ENCODE measurements at regions not wholly inside any gene's neighbourhood (a gene's known extent, or its start where the extent isn't known, plus 50 kb on each side); places are given as distances from the start of the nearest gene placed in this dataset.

- TF ChIP-seq, protein P1, sequence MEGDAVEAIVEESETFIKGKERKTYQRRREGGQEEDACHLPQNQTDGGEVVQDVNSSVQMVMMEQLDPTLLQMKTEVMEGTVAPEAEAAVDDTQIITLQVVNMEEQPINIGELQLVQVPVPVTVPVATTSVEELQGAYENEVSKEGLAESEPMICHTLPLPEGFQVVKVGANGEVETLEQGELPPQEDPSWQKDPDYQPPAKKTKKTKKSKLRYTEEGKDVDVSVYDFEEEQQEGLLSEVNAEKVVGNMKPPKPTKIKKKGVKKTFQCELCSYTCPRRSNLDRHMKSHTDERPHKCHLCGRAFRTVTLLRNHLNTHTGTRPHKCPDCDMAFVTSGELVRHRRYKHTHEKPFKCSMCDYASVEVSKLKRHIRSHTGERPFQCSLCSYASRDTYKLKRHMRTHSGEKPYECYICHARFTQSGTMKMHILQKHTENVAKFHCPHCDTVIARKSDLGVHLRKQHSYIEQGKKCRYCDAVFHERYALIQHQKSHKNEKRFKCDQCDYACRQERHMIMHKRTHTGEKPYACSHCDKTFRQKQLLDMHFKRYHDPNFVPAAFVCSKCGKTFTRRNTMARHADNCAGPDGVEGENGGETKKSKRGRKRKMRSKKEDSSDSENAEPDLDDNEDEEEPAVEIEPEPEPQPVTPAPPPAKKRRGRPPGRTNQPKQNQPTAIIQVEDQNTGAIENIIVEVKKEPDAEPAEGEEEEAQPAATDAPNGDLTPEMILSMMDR (IDR thresholded peaks at IDR 0.05), result no peak
- no peak for TF ChIP-seq POLR2AphosphoS5 (IDR thresholded peaks at IDR 0.05)
- TF ChIP-seq POLR2A (IDR thresholded peaks at IDR 0.05), result no peak
Measured at GRCh38 chr4:11494232-11494631, 65.5 kb upstream of the HS3ST1 start.
